ENCODE measurements at regions not wholly inside any gene's neighbourhood (a gene's known extent, or its start where the extent isn't known, plus 50 kb on each side); places are given as distances from the start of the nearest gene placed in this dataset.

DNA sequence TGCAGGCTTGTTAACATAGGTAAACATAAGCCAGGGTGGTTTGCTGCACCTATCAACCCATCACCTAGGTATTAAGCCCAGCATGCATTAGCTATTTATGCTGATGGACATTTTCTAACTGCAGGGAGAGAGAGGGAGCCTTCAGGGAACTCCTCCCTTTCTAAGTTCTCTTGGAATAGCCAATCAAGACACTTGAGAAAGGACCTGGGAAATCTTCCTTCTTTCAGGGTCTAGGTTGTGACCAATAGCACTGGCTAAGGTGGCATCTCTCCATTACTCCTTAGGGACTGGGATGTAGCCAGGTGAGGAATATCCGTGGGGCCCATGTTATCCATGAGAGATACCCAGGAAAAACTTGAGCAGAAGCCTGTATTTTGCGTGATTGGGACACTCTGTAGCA, 849.6 kb upstream of the MAP3K7 start:
- Histone ChIP-seq H3K36me3 (ENCODE audit: control insufficient read depth, insufficient read depth, low read length) (no peaks in the 10 kb centered on the region), H3K27ac (ENCODE audit: insufficient read depth, low read depth, low read length, poor library complexity, severe bottlenecking) (no peak overlapping the region)

DNA sequence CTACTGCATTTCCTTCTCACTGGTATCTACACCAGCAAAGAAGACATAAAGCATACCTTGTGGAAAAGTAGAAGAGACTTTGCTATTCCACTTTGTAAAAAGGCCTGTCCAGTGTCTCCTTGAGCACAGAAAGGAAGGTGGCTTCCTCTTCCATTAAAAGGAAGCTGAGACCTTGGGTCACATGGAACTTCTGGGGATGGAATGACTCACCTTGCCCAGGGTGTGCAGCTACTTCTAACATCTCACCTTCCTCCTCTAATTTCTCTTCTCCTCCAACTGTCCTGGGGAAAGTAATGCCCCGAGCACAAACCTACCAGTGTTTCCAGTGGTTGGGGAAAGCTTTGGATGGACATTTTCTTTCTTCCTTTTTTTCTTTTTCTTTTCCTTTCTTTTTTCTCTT, 848.8 kb upstream of the MAP3K7 start:
- Histone ChIP-seq H3K4me3 (ENCODE audit: insufficient read depth, low read depth, low read length) (no peak overlapping the region), H3K27ac (ENCODE audit: insufficient read depth, low read depth, low read length, poor library complexity, severe bottlenecking) (no peak overlapping the region), H3K27me3 (ENCODE audit: control insufficient read depth, insufficient read depth, low read length, poor library complexity, severe bottlenecking) (no peaks in the 10 kb centered on the region), H3K36me3 (ENCODE audit: control insufficient read depth, insufficient read depth, low read length) (no peaks in the 10 kb centered on the region), H3K4me1 (ENCODE audit: control insufficient read depth, insufficient read depth, low read length) (peaks cover 19% of the 10 kb centered on the region), H3K9me3 (ENCODE audit: control insufficient read depth, low read length) (no peaks in the 10 kb centered on the region)
- 92 to 94% methylated on average over 1 of the region's 1 CpG for WGBS, 2 experiments

More for the DNA sequence above, 849.6 kb upstream of the MAP3K7 start:
- Histone ChIP-seq H3K27me3 (ENCODE audit: control insufficient read depth, insufficient read depth, low read length, poor library complexity, severe bottlenecking) (no peaks in the 10 kb centered on the region), H3K4me3 (ENCODE audit: insufficient read depth, low read depth, low read length) (no peak overlapping the region), H3K4me1 (ENCODE audit: control insufficient read depth, insufficient read depth, low read length) (peaks cover 19% of the 10 kb centered on the region), H3K9me3 (ENCODE audit: control insufficient read depth, low read length) (no peaks in the 10 kb centered on the region)
- WGBS, 2 experiments = 90 to 94% methylated on average over 2 of the region's 2 CpGs

DNA sequence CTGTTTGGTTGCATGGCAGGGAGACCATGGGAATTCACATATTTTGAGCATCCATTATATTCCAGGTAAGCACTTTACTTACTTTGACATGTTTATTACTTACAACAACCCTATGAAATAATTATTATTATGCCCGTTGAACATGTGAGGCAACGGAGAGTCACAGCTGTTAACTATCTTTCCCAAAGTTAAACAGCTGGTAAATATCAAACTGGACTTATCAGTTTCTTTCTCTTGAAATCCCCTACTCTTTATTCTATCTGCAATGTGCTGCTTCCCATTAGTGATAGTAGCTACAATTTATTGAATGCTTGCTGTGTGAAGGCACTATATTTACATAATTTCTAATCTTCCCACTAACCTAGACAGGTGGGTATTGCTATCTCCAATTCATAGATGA, 847.7 kb upstream of the MAP3K7 start:
- Histone ChIP-seq H3K27ac (ENCODE audit: insufficient read depth, low read depth, low read length, poor library complexity, severe bottlenecking) (no peak overlapping the region), H3K27me3 (ENCODE audit: control insufficient read depth, insufficient read depth, low read length, poor library complexity, severe bottlenecking) (no peaks in the 10 kb centered on the region), H3K9me3 (ENCODE audit: control insufficient read depth, low read length) (no peaks in the 10 kb centered on the region), H3K36me3 (ENCODE audit: control insufficient read depth, insufficient read depth, low read length) (no peaks in the 10 kb centered on the region), H3K4me1 (ENCODE audit: control insufficient read depth, insufficient read depth, low read length) (peaks cover 19% of the 10 kb centered on the region), H3K4me3 (ENCODE audit: insufficient read depth, low read depth, low read length) (no peak overlapping the region)
- 93 to 100% methylated on average over 2 of the region's 2 CpGs for WGBS, 2 experiments

DNA sequence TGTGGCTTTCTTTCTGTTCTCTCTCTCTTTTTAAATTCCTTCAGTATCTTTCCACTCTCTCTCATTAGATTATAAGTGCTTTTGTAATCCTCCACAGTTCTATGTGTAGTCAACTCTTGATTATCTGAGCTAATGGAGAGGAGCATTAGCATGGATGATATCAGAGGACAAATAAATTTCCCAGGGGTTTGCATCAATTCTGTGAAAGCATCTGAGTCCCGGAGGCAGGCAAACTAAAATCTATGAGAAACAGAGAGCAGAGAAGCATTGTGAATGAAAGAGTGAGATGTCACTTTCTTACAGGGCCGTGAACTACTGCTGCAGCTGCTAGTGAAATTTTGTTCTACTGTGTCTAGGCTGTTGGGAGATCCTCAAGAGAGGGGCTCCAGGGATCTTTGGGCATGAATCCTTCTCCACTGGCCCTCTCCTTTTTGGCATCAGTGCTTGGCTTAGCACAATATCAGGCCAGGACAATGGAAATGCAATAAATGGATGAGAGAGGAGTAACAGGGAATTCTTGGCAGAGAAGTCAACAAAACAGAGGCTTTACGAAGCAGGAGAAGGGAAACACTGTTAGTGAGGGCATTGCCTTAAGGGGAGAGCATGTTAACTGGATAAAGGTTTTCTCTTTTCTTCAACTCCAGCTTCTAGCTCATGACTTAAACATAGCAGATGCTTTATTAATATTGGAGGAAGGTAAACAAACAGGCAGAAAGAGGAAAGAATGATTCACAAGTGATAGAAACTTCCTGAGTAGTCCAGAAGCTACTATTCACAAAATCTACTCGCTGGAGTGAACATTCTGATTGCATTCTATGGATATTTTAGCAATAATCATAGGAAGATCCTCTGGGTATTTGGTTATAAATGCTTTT, 847.0 kb upstream of the MAP3K7 start:
- peaks cover 19% of the 10 kb centered on the region for H3K4me1 ChIP-seq (ENCODE audit: control insufficient read depth, insufficient read depth, low read length)
- H3K36me3 ChIP-seq (ENCODE audit: control insufficient read depth, insufficient read depth, low read length) = no peaks in the 10 kb centered on the region
- H3K9me3 ChIP-seq (ENCODE audit: control insufficient read depth, low read length) = no peaks in the 10 kb centered on the region
- no peaks in the 10 kb centered on the region for H3K27me3 ChIP-seq (ENCODE audit: control insufficient read depth, insufficient read depth, low read length, poor library complexity, severe bottlenecking)
- no peak overlapping the region for H3K4me3 ChIP-seq (ENCODE audit: insufficient read depth, low read depth, low read length)
- no peak overlapping the region for H3K27ac ChIP-seq (ENCODE audit: insufficient read depth, low read depth, low read length, poor library complexity, severe bottlenecking)
- 91 to 93% methylated on average over 4 of the region's 4 CpGs for WGBS, 2 experiments

- Histone ChIP-seq H3K27me3 (ENCODE audit: control insufficient read depth, insufficient read depth, low read length, poor library complexity, severe bottlenecking) (no peaks in the 10 kb centered on the region), H3K9me3 (ENCODE audit: control insufficient read depth, low read length) (no peaks in the 10 kb centered on the region), H3K4me1 (ENCODE audit: control insufficient read depth, insufficient read depth, low read length) (no peaks in the 10 kb centered on the region), H3K4me3 (ENCODE audit: insufficient read depth, low read depth, low read length) (no peak overlapping the region), H3K36me3 (ENCODE audit: control insufficient read depth, insufficient read depth, low read length) (no peaks in the 10 kb centered on the region), H3K27ac (ENCODE audit: insufficient read depth, low read depth, low read length, poor library complexity, severe bottlenecking) (no peak overlapping the region)
Measured at GRCh38 chr6:91428953-91429560, 842.2 kb upstream of the MAP3K7 start.

DNA sequence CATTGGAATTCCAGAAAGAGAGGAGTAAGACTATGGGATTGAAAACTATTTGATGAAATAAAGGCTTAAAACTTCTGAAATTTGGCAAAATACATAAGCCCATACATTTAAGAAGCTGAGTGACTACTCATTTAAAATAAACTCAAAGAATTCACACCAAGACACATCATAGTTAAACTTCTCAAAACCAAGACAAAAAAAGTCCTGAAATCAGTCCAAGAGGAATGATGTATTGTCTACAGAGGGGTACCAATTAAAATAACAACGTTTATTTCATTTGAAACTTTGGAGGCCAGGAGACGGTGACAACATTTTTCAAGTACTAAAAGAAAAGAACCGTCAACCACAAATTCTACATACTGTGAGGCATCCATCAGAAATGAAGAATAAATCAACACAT, 841.4 kb upstream of the MAP3K7 start:
- Histone ChIP-seq H3K27me3 (ENCODE audit: control insufficient read depth, insufficient read depth, low read length, poor library complexity, severe bottlenecking) (no peaks in the 10 kb centered on the region), H3K9me3 (ENCODE audit: control insufficient read depth, low read length) (no peaks in the 10 kb centered on the region), H3K27ac (ENCODE audit: insufficient read depth, low read depth, low read length, poor library complexity, severe bottlenecking) (no peak overlapping the region), H3K4me1 (ENCODE audit: control insufficient read depth, insufficient read depth, low read length) (no peaks in the 10 kb centered on the region), H3K36me3 (ENCODE audit: control insufficient read depth, insufficient read depth, low read length) (no peaks in the 10 kb centered on the region), H3K4me3 (ENCODE audit: insufficient read depth, low read depth, low read length) (no peak overlapping the region)
- WGBS, 2 experiments = 92 to 100% methylated on average over 3 of the region's 3 CpGs

DNA sequence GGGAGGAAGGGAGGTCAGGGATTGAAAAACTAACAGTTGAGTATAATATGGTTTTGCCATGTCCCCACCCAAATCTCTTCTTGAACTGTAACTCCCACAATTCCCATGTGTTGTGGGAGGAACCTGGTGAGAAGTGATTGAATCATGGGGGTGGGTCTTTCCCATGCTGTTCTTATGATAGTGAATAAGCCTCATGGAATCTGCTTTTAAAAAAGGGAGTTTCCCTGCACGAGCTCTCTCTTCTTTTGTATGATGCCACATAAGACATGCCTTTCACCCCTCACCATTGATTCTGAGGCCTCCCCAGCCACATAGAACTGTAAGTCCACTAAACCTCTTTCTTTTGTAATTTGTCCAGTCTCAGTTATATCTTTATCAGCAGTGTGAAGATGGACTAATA, 833.4 kb upstream of the MAP3K7 start:
- Histone ChIP-seq H3K27ac (ENCODE audit: insufficient read depth, low read depth, low read length, poor library complexity, severe bottlenecking) (no peak overlapping the region), H3K36me3 (ENCODE audit: control insufficient read depth, insufficient read depth, low read length) (no peaks in the 10 kb centered on the region), H3K4me1 (ENCODE audit: control insufficient read depth, insufficient read depth, low read length) (peaks cover 5% of the 10 kb centered on the region), H3K27me3 (ENCODE audit: control insufficient read depth, insufficient read depth, low read length, poor library complexity, severe bottlenecking) (no peaks in the 10 kb centered on the region), H3K4me3 (ENCODE audit: insufficient read depth, low read depth, low read length) (no peak overlapping the region), H3K9me3 (ENCODE audit: control insufficient read depth, low read length) (no peaks in the 10 kb centered on the region)
- 73 to 92% methylated on average over 1 of the region's 1 CpG for WGBS, 2 experiments

DNA sequence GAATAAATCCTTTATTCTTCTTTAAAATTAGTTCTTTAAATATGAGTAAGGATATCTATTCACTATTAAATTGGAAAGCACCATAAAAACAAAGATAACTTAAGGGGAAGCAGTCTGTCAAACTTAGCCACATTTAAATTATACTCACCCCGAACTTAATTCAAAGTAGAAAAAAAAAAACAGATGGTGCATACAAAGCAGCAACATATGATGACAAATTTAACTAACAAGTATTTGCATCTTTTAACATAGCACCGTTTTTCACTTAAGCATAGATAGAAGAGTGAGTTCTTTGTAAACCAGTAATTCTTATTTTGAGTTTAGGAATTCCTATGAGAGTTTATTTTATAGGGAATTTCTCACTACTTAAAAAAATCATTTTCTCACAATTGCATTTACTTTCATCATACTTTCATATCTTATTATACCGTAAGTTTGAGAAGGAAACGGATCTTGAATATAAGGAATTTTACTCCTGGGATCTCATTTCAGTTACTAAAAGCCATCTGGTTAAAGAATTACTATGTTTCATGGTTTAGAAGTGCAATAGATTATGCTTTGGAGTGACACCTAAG, 828.2 kb upstream of the MAP3K7 start:
- no peak overlapping the region for H3K27ac ChIP-seq (ENCODE audit: insufficient read depth, low read depth, low read length, poor library complexity, severe bottlenecking)
- no peaks in the 10 kb centered on the region for H3K36me3 ChIP-seq (ENCODE audit: control insufficient read depth, insufficient read depth, low read length)
- WGBS, 2 experiments = 93 to 99% methylated on average over 2 to 4 of the region's 4 CpGs
- H3K4me1 ChIP-seq (ENCODE audit: control insufficient read depth, insufficient read depth, low read length) = peaks cover 5% of the 10 kb centered on the region
- no peaks in the 10 kb centered on the region for H3K27me3 ChIP-seq (ENCODE audit: control insufficient read depth, insufficient read depth, low read length, poor library complexity, severe bottlenecking)
- H3K9me3 ChIP-seq (ENCODE audit: control insufficient read depth, low read length) = no peaks in the 10 kb centered on the region
- no peak overlapping the region for H3K4me3 ChIP-seq (ENCODE audit: insufficient read depth, low read depth, low read length)

- Histone ChIP-seq H3K4me3 (ENCODE audit: insufficient read depth, low read depth, low read length) (no peak overlapping the region), H3K4me1 (ENCODE audit: control insufficient read depth, insufficient read depth, low read length) (peaks cover 5% of the 10 kb centered on the region), H3K27ac (ENCODE audit: insufficient read depth, low read depth, low read length, poor library complexity, severe bottlenecking) (no peak overlapping the region), H3K9me3 (ENCODE audit: control insufficient read depth, low read length) (no peaks in the 10 kb centered on the region), H3K27me3 (ENCODE audit: control insufficient read depth, insufficient read depth, low read length, poor library complexity, severe bottlenecking) (no peaks in the 10 kb centered on the region), H3K36me3 (ENCODE audit: control insufficient read depth, insufficient read depth, low read length) (no peaks in the 10 kb centered on the region)
- WGBS, 2 experiments = 73 to 92% methylated on average over 3 of the region's 3 CpGs
Measured at GRCh38 chr6:91412532-91412931, 825.7 kb upstream of the MAP3K7 start.

- Histone ChIP-seq H3K9me3 (ENCODE audit: control insufficient read depth, low read length) (no peaks in the 10 kb centered on the region), H3K4me1 (ENCODE audit: control insufficient read depth, insufficient read depth, low read length) (no peaks in the 10 kb centered on the region), H3K4me3 (ENCODE audit: insufficient read depth, low read depth, low read length) (no peak overlapping the region), H3K36me3 (ENCODE audit: control insufficient read depth, insufficient read depth, low read length) (no peaks in the 10 kb centered on the region), H3K27ac (ENCODE audit: insufficient read depth, low read depth, low read length, poor library complexity, severe bottlenecking) (no peak overlapping the region), H3K27me3 (ENCODE audit: control insufficient read depth, insufficient read depth, low read length, poor library complexity, severe bottlenecking) (no peaks in the 10 kb centered on the region)
- 89 to 93% methylated on average over 3 of the region's 3 CpGs for WGBS, 2 experiments
Measured at GRCh38 chr6:91407706-91408105, 820.8 kb upstream of the MAP3K7 start.

Data from ectodermal cell (in vitro differentiated cells).